Hepatocyte (in vitro differentiated cells): ENCODE measurements at regions not wholly inside any gene's neighbourhood (a gene's known extent, or its start where the extent isn't known, plus 50 kb on each side); places are given as distances from the start of the nearest gene placed in this dataset.

Experiments used
- EZH2 ChIP-seq: fragments of 200-600 bp; sonication (generic); IDR thresholded peaks from 2 replicates; pipeline ENCODE4 v1.6.1; 2016; ENCODE audit warnings: antibody characterized with exemption, mild to moderate bottlenecking, borderline replicate concordance
- TF ChIP-seq, protein P1 (sequence below): fragments of 200-600 bp; sonication (generic); IDR thresholded peaks from 2 replicates; pipeline ENCODE4 v1.5.1; 2016; ENCODE audit warnings: antibody characterized with exemption, mild to moderate bottlenecking; ENCODE audit not compliant: poor library complexity

DNA sequence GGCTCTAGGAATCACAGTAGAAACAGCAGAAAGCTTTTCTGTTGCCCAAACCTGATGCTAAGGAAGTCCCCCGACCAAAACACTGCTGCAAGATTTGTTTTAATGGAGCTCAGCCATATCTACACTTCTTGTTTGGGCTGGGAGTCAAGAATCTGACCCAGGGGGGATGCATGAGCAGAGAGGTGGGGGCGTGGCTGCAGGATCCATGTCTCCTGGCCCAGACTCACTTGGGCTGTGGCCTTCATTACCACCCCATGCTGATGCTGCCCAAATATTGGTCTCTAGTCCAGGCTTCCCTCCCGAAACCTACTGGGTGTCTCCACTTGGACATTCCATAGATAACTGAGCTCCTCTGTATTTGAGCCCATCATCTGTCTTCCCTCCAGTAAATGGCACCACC lies 361.5 kb upstream of the LARGE1 start:
- TF ChIP-seq, protein P1, sequence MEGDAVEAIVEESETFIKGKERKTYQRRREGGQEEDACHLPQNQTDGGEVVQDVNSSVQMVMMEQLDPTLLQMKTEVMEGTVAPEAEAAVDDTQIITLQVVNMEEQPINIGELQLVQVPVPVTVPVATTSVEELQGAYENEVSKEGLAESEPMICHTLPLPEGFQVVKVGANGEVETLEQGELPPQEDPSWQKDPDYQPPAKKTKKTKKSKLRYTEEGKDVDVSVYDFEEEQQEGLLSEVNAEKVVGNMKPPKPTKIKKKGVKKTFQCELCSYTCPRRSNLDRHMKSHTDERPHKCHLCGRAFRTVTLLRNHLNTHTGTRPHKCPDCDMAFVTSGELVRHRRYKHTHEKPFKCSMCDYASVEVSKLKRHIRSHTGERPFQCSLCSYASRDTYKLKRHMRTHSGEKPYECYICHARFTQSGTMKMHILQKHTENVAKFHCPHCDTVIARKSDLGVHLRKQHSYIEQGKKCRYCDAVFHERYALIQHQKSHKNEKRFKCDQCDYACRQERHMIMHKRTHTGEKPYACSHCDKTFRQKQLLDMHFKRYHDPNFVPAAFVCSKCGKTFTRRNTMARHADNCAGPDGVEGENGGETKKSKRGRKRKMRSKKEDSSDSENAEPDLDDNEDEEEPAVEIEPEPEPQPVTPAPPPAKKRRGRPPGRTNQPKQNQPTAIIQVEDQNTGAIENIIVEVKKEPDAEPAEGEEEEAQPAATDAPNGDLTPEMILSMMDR, result no peak
- no peak for TF ChIP-seq EZH2
